GM18868 (cell line): ENCODE measurements at regions not wholly inside any gene's neighbourhood (a gene's known extent, or its start where the extent isn't known, plus 50 kb on each side); places are given as distances from the start of the nearest gene placed in this dataset.

Experiments used
- ATAC-seq: cut with Tn5 transposase; IDR thresholded peaks from one replicate; pipeline ENCODE4 v1.9.1; 2021; ENCODE audit warnings: mild to moderate bottlenecking, moderate library complexity; ENCODE audit not compliant: unreplicated experiment

DNA sequence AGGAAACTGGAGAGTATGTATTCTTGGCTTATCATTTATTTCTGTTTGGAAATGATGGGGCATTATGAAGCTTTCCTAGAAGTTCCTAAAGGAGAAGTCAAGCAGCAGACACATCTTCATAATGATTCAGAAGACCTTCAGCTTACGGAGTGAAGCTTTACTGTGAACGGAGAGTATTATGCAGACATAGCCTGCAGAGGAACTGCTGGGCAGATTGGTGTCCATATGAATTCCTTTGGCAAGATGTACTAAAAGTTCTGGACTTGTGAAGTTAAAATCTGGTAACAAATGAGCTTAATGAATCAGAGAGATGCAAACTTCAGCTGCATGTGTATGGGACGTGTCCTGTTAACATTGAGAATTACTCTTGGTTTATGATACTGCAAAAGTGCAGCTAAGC is 60.1 kb downstream of the NABP1 start:
- ATAC-seq = no peak

DNA sequence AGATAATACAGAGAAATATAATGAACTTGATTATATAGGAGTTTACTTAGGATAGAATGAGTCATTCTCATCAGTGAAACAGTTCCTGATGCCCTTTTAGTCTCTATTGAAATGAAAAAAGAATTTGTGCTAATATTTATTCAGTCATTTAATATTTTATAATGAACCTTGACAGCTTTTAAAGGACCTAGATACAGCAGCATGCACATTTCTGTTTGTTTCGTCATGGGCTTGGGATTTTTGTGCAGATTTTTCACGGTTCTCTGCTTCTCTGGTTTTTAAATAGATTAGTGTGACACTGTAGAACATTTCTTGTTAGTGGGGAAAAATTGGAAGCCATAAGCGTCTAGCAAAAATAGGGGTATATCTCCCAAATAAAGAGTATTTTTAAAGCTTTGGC is 60.7 kb downstream of the NABP1 start:
- no peak for ATAC-seq

DNA sequence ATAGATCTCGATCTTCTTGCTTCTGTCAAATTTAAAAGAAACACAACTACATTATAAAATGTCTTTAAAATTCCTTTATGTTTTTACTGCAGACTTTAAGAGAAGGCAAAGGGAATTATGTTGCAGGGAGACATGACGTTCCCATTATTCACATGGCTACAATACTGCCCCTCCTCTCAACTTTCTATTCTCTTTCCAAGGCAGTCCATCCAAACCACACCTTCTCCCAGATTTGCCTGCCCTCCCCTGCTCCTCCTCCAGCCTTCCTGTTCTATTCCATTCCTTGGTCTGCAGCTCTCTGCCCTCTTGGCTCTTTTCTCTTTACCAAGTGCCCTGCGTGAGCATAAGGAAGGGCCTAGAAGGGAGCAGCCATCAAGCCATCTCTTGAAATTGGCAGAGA is 61.3 kb downstream of the NABP1 start:
- no peak for ATAC-seq

DNA sequence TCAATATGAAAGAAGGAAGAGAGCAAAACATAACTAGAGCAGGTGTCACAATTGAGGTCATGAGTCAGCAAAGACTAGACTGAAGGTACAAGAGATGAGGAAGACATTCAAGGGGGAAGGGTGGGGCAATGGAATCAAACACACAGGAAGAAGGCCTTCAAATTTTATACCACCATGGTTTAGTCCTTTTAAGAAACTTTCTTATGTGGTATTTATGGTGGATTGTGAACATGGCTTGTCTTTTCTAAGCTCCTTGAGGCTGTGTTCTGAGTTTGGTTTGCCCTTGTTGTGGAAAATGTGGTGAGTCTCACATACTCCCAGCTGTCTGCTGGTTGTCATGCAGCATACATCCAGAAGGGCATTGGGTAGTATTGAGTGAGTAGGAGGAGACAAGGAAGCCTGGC is 62.1 kb downstream of the NABP1 start:
- ATAC-seq = peak; percentile 91

DNA sequence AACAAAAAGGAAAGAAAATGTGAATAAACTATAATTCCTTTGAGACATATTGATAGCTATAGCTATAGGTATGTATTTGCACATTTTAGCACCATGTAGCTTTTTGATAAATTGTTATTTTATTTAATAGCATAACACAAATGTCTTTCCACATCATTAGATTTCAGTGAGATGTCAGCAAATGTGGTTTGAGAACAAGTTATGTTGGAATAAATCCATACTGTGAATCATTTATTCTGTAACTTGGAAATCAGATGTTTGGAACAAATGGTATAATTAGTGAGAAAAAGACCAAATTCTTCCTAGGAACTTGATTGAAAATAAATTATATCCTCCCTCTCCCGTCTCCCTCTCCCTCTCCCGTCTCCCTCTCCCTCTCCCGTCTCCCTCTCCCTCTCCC is 62.8 kb downstream of the NABP1 start:
- no peak for ATAC-seq

DNA sequence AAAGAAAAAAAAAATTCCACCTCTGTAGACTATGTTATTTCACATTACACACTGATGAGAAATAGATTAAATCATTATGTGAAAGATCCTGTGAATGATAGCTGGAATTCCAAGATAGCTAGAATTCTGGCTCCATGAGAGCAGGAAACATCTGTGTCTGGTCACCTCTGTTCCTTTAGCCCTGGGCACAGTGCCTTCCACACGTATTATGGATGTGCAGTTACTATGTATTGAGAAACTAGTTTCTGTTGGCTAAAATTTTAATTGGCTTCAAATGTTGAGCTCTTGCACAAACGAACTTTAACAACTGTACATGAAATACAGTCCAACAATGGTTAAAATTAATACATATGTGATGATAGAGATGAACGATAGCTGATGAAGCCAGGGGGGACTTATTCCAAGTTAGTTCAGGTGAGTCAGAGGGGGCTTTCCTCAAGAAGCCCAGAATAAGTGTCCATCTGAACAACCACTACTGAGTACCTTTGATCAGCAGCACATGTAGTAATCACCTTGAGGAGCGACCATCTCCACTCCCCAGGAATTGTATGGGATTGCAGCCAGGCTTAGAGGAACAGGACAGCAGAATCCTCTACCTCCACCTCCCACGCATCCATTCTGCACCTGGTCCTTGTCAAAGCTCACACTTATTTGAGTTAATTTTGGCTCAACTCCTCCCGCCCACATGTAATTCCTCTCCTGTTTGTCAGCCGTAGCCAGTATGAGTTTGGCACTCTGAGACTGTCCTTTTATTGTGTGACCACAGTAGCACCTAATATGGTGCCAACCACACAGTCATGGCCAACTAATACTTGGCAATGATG is 68.6 kb downstream of the NABP1 start:
- ATAC-seq = no peak

DNA sequence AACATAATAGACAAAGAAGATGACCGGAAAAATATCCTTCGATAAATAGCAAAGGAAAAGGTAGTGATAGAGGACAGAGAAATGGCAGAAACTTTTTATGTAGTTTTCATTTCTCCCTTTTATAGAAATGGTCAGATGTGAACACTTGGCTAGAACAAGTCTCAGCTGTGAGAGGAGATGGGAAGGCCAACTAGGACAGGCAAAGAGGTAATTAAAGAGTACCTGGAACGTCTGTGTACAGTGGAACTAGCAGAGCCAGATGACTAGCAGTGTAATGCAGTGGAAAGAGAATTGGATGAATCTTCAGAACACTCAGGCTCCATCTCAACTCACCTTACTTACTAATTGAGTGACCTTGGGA is 69.2 kb downstream of the NABP1 start:
- no peak for ATAC-seq

DNA sequence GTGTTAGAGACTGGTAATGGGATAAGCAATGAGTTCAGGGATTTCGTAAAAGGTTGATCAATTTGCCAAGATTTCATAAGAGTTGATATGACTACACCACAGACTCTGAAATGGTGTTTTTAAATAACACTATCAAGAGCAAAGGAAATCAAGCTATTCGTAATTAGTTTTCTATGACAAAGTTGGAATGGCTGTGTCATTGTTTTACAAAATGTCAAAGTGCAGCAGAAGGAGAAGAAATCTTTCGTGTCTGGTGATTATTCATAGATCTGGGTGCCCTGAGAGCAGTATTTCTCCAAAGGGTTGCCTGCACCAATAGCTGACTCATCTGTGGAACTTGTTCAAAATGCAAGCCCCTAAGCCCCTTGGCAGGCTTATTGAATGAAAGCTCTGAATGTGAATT is 70.1 kb downstream of the NABP1 start:
- ATAC-seq = peak; percentile 50

DNA sequence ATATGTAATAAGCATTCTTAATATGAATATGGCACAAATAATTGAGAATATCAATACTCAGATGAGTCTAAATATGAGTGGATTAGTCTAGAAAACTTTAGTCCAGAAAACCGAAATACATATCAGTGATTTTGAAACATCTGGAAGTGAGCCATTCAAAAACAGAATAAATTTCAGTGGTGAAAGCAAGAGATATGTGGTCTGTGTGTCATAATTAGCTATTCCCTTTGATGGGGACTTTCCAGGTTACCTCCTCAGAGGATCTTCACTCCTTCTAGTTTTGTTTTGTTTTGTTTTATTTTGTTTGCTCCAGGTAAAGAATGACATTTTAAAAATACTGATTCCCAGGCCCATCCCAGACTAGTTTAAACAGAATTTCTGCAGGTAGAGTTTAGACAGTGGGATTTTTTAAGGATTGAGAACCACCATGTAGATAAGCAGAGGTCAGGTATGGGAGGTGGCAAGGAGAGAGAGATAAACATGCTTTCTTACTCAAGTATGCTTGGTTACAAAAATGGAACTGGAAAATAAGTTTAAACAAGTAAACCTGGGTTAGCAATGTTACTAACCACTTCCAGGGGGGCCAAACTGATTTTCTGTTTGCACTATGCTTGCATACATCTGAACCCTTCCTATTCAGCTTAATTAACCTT is 70.7 kb downstream of the NABP1 start:
- peak; percentile 84 for ATAC-seq

DNA sequence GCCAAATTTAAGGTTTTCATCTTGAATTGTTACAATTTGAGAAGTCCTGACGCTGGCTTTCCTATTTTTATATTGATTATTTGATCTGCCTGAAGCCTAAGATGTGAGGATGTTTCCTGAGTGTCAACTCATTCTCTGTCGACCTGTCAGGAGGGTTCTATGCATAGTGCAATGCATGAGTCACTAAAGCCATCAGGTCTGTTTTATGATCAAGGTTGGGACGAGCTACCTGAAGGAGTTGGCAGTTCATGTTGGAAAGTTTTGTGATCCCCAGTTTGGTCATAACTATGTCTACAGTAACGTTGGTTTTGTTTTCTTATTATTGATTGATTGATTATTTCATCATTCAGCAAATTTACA is 71.2 kb downstream of the NABP1 start:
- peak; percentile 14 for ATAC-seq

DNA sequence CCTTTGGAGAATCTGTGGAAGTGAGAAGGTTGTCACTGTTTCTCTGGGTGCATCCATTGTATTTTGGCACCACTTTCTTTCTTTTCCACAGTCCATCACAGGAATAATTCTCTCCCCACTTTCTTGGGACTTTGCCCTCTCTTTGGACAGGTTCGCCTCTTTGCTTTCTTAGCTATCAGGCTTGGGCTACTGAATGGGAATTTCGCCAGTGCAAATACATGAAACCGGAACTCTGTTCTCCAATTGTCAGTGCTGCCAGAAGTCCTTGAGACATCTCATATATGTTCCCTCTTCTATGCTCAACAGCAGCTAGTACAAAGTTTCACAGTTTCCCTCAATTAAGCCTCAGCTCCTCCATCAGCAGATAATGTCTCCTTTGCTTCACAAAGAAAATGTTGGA is 76.2 kb downstream of the NABP1 start:
- ATAC-seq = no peak

DNA sequence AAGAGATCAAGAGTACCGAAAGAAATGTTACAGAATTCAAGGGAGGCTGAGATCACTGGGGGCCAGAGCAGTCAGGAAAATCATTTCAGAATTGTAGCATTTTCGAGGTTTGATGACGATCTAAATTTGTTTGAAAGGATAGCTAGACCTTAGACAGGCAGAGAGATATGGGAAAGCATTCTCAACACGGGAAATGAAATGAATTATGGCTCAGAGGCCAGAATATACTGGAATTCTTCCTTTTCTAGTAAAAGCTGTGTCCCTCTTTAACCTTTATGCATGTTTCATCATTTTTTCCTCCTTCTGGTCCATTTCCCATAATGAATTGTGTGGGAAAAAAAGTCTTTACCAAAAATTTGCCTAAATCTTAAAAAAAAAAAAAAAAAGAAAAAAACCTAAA is 78.8 kb downstream of the NABP1 start:
- ATAC-seq = no peak

DNA sequence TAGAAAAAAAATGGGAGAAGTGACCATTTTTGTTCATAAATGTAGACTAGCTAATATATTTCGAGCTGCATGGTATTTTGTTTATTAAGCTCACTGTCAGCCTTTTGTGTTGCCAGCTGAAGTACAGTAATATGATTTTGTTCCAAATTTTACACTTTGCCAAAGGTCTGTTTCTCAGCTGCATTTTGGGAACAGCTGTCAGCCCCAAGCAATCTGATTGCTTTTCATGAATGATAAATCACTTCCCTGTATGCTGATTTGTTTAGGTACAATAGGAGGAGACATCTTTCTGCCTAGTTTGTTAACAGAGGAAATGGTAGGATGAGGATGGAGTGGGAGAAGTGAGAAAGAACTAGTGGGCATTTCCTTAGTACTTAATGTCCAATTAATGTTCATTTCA is 79.3 kb downstream of the NABP1 start:
- no peak for ATAC-seq

DNA sequence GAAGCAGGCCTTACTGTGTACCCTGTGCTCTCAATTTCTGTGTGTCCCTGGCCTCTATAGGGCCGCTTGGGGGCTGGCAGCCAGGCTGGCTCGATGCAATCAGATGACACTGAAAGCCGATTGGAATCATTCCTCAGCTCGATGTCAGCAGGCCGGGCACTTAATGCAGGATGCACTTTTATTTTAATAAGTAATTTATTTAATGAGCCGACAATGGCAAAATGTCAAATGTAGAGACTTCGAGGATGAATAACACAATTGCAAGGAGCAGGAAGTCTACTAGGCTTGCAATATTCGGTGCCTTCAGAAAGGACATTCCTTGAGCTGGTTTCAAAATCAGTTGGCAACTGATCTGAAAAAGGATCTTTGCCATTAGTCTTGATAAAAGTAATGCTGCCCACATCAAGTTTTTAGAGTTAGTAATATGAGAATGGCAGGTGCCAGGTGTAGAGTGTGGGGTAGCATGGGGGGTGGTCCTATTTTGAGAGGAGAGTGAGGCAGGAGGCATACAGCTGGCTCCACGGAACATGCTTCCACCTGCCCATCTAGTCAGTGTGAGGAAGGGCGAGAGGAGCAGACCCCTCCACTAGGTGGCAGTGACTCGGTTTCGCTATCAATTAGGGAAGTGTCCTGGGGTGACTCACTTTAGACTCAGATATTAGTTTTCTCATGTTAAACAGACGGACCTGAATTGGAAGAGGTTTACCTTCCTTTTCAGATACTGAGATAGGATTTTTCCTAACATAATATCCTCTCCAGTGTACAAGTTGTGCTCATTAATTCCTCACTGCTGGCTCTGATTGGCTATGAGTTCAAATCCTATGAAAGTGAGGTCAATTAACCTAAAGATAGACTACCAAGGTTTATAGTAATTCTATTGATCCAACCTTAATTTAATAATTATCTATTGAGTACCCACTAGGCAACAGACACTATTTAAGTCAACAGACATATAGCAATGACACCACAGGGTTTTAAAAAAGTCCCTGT is 80.9 kb downstream of the NABP1 start:
- peak; percentile 100 for ATAC-seq

DNA sequence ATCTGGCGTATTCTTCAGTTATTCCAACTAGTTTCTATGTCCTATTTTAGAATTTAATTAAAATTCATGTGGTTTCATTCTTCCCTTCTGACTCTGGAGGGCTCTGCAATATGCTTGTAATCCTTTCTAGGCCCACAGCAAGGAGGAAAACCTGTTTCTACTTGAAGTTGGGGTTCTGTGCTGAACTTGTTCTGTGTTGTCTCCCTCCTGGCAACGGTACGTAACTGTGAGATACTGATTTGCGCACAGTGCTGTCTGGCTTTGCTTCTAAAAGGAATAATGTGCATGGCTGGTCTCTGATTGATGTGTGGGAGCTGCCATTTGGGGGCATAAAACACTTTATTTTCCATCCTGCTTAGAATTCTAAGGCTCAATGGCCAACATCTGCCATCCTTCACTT is 81.7 kb downstream of the NABP1 start:
- ATAC-seq = no peak

DNA sequence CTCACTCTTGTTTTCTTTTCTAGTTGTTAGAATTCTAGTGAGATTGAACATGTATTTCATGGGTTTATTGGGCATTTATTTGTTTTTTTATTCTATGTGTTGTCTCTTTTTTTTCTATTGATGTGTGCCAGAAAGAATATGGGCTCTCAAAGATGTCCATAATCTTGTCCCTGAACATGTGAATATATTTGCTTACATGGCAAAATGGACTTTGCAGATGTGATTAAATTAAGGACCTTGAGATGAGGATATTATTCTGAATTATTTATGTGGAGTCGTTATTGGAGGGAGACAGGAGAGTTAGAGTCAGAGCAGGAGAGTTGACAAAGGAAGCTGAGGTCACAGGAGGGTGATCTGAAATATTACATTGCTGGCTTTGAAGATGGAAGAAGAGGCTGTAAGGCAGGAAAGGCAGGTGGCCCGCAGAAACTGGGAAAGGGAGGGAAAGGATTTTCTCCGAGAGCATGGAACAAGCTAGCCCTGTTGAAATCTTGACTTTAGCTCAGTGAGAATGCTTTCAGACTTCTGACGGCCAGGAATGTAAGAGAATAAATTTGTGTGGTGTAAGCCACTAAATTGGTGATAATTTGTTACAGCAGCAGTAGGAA is 82.8 kb downstream of the NABP1 start:
- ATAC-seq = no peak

DNA sequence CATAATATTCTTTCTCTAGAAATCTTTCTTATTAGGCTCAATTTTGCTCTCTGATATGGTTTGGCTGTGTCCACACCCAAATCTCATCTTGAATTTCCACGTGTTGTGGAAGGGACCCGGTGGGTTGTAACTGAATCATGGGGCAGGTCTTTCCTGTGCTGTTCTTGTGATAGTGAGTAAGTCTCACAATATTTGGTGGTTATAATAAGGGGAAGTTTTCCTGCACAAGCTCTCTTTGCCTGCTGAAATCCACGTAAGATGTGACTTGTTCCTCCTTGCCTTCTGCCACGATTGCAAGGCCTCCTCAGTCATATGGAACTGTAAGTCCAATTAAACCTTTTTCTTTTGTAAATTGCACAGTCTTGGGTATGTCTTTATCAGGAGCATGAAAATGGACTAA is 73.8 kb downstream of the CAVIN2 start:
- ATAC-seq = no peak

DNA sequence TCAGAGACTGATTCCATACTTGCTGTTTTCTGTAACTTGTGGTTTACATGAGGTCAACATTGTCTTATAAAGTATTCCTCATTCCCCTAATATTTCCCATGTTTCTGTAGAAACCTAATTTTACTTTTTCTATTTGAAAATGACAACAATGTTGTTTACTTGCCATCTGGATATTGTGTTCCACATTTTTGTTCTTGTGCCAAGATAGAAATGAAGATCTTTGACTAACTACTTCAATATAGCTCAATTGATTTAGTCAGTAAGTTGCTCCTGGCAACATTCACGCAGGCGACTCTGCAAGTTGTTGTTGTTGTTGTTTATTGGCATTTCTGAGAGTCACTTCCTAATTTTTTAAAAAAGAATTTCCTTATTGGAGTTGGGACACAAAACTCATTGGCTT is 69.5 kb downstream of the CAVIN2 start:
- no peak for ATAC-seq

DNA sequence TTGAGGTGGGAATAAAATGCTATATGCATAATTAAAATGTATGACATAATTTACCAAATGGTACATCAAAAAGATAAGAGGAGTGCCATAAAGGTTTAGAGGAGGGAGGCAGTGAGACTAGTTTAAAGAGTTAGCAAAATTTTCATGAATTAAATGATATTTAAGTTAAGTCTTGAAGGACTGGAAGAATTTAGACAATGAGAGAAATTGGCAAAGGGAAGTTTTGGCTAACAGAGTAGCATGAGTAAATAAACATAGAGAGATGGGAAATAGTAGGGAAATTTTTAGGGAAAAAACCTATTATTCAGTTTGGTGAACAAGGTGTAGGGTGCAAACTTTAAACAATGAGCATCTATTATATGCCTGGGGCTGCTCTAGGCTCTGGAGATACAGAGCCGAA is 68.8 kb downstream of the CAVIN2 start:
- ATAC-seq = no peak

DNA sequence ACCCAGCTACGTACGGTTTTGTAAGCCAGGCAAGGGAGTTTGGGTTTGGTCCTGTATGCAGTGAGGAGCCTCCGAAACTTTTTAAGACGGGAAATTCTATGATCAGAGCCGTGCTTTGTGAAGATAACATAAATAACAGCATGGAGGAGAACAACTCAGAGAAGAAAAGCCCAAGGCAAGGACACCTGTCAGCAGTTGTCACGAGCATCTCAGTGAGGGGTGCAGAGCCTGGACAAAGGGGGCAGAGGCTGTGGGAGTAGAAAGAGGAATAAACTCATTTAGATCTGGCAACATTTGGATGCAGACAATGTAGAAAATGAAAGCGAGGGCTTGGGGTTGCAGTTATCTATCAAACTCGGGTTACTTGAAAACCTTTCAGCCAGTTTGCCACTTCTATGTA is 64.5 kb downstream of the CAVIN2 start:
- no peak for ATAC-seq

DNA sequence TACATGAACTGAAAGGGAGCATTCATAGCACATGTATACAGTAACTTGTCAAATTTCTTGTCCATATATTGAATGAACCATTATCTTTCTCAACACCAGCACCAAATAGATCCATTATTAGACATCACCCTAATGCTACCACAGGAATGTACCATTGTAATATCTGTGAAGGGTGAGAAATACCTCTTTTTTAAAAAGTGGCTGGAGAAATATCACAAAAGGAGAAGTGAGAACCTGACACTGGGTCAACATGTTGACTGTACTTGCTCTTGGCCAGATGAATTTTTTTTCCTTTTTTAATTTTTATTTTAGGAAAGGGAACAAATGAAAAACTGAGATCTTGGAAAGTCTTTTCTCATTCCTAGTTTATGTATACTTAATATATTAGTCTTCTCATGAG is 63.5 kb downstream of the CAVIN2 start:
- peak; percentile 77 for ATAC-seq
